ENCODE measurements at regions not wholly inside any gene's neighbourhood (a gene's known extent, or its start where the extent isn't known, plus 50 kb on each side); places are given as distances from the start of the nearest gene placed in this dataset.

DNA sequence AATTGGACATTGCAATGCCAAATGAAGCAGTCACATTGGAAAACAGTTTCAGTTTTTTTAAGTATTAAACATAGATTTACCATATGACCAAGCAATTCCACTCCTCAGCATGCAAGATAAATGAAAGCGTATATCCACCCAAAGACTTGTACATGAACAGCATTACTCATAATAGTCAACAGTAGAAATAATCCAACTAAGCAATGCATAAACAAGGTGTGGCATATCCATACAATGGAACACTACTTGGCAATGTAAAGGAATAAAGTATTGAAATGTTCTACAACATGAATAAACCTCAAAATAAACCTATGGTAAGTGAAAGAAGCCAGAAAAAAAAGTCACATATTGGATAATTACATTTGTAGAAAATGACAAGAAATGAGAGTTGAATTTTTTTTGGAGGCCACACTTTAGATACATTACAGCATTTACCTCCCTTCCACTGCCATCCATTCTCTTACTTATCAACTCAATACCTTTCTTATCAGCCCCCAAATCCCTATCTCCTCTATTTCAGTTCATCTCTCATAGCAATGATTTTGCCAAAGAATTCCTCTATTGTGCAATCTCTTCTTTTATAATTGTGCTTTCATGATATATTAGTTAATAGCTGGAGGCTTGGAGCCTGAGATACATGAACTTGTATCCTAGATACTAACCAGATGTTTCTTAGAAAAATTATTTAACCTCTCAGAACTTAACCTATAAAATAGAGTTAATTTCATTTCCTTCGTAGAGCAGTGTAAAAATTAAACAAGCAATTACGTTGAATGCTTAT, 414.2 kb upstream of the C1orf87 start:
- Histone ChIP-seq H3K27ac (ENCODE audit: low read depth in 2 of 2, low read length in 2 of 2) (no peak overlapping the region), H3K9ac (ENCODE audit: low read length in 3 of 3) (no peak overlapping the region), H3K36me3 (ENCODE audit: control insufficient read depth in 2 of 3, insufficient read depth in 3 of 3, low read length in 3 of 3) (no peaks in the 10 kb centered on the region), H3K4me1 (ENCODE audit: control insufficient read depth in 2 of 3, insufficient read depth in 2 of 3, low read depth in 1 of 3, low read length in 3 of 3) (no peaks in the 10 kb centered on the region), H3K4me3 (ENCODE audit: low read length in 3 of 3) (no peak overlapping the region), H3K9me3 (ENCODE audit: control insufficient read depth in 2 of 3, insufficient read depth in 1 of 3, low read length in 3 of 3) (no peaks in the 10 kb centered on the region), H3K27me3 (ENCODE audit: control insufficient read depth, insufficient read depth, low read length) (no peaks in the 10 kb centered on the region)
- intact Hi-C loops (cut with DNase I) = no loop called here
- FAIRE-seq (no peak), DNase-seq (no peak)
- TF ChIP-seq, protein P1, sequence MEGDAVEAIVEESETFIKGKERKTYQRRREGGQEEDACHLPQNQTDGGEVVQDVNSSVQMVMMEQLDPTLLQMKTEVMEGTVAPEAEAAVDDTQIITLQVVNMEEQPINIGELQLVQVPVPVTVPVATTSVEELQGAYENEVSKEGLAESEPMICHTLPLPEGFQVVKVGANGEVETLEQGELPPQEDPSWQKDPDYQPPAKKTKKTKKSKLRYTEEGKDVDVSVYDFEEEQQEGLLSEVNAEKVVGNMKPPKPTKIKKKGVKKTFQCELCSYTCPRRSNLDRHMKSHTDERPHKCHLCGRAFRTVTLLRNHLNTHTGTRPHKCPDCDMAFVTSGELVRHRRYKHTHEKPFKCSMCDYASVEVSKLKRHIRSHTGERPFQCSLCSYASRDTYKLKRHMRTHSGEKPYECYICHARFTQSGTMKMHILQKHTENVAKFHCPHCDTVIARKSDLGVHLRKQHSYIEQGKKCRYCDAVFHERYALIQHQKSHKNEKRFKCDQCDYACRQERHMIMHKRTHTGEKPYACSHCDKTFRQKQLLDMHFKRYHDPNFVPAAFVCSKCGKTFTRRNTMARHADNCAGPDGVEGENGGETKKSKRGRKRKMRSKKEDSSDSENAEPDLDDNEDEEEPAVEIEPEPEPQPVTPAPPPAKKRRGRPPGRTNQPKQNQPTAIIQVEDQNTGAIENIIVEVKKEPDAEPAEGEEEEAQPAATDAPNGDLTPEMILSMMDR (IDR thresholded peaks at IDR 0.05; ENCODE audit: borderline replicate concordance, extremely low read depth, insufficient read depth) = no peak

DNA sequence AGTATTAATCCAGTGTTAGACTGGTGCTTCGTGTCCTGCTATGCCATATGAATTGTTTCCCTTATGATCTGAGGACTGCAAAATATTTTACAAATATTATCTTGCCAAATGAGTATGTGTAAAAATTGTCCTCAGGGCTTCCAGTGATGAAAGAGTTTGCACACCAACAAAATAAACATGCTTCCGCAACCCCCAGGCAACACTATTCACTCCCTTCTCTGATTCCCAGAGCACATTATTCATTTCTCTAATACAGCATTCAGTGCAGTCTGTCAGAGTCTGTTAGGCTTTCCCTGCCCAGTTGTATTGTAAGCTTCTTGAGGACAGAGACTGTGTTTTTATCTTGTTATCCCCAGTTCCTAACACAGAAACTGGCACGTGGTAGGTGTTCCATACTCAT, 409.9 kb upstream of the C1orf87 start:
- TF ChIP-seq, protein P1 (IDR thresholded peaks at IDR 0.05; ENCODE audit: borderline replicate concordance, extremely low read depth, insufficient read depth) = no peak
- intact Hi-C loops (cut with DNase I) = no loop called here
- Histone ChIP-seq H3K27ac (ENCODE audit: low read depth in 2 of 2, low read length in 2 of 2) (no peak overlapping the region), H3K4me3 (ENCODE audit: low read length in 3 of 3) (no peak overlapping the region), H3K9me3 (ENCODE audit: control insufficient read depth in 2 of 3, insufficient read depth in 1 of 3, low read length in 3 of 3) (no peaks in the 10 kb centered on the region), H3K4me1 (ENCODE audit: control insufficient read depth in 2 of 3, insufficient read depth in 2 of 3, low read depth in 1 of 3, low read length in 3 of 3) (no peaks in the 10 kb centered on the region), H3K9ac (ENCODE audit: low read length in 3 of 3) (no peak overlapping the region), H3K27me3 (ENCODE audit: control insufficient read depth, insufficient read depth, low read length) (no peaks in the 10 kb centered on the region), H3K36me3 (ENCODE audit: control insufficient read depth in 2 of 3, insufficient read depth in 3 of 3, low read length in 3 of 3) (no peaks in the 10 kb centered on the region)
- DNase-seq (peak in 2 of 5 donors; percentile 30 to 54), FAIRE-seq (no peak)

DNA sequence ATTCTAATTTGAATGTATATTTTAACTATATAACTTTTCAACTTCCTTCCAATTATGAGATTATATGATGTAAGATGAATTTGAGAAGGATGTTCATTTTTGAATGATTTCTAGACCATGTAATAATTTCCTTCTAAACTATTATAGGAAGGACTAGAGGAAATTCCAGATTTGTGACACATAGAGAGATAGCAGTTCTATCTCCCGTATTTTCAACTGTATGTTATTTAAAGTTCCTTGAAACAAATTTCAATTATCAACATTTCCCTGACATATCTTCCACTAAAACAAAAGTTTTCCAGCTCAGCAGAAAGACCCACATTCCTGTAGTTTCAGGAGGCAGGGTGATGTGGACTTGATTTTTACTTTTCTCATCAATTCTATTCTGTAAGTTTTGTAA, 396.7 kb upstream of the C1orf87 start:
- Histone ChIP-seq H3K4me1 (ENCODE audit: control insufficient read depth in 2 of 3, insufficient read depth in 2 of 3, low read depth in 1 of 3, low read length in 3 of 3) (no peaks in the 10 kb centered on the region), H3K27ac (ENCODE audit: low read depth in 2 of 2, low read length in 2 of 2) (no peak overlapping the region), H3K27me3 (ENCODE audit: control insufficient read depth, insufficient read depth, low read length) (no peaks in the 10 kb centered on the region), H3K4me3 (ENCODE audit: low read length in 3 of 3) (no peak overlapping the region), H3K36me3 (ENCODE audit: control insufficient read depth in 2 of 3, insufficient read depth in 3 of 3, low read length in 3 of 3) (no peaks in the 10 kb centered on the region), H3K9ac (ENCODE audit: low read length in 3 of 3) (no peak overlapping the region), H3K9me3 (ENCODE audit: control insufficient read depth in 2 of 3, insufficient read depth in 1 of 3, low read length in 3 of 3) (no peaks in the 10 kb centered on the region)
- TF ChIP-seq, protein P1 (IDR thresholded peaks at IDR 0.05; ENCODE audit: borderline replicate concordance, extremely low read depth, insufficient read depth) = no peak
- FAIRE-seq (peak; percentile 29), DNase-seq (no peak)
- intact Hi-C loops (cut with DNase I) = no loop called here
